ENCODE measurements at regions not wholly inside any gene's neighbourhood (a gene's known extent, or its start where the extent isn't known, plus 50 kb on each side); places are given as distances from the start of the nearest gene placed in this dataset.

DNA sequence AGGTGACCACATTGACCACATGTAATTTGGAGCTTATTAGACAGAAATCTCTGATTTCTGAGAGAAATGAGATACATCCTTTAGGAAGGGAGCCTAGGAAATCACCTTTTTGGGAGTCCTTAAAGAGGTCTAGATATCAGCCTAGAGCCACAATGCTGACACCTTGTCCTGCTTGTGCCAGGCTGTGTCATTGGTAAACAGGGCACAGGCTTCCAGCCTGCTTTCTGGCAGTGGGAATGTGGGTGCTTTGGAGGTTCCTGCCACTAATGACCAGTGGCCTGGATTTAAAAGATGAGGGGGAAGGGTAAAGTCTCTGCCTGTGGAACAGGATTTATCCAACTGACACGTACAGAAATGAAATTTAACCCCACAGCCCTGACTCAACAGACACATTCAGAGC, 169.8 kb upstream of the KBTBD8 start:
- TF ChIP-seq CTCF (IDR thresholded peaks at IDR 0.05; ENCODE audit: low read depth, low read length, missing input control) (no peak), HNF4G (IDR thresholded peaks at IDR 0.05) (no peak), EGR1 (IDR thresholded peaks at IDR 0.05; ENCODE audit: low read depth in 2 of 2) (no peak), REST (IDR thresholded peaks at IDR 0.05) (no peak), RAD21 (IDR thresholded peaks at IDR 0.05) (no peak), YY1 (IDR thresholded peaks at IDR 0.05) (no peak), JUND (IDR thresholded peaks at IDR 0.05) (no peak), HNF4A (conservative IDR thresholded peaks at IDR 0.05) (peak; percentile 33), SP1 (IDR thresholded peaks at IDR 0.05) (peak; percentile 50)
- TF ChIP-seq, protein P1, sequence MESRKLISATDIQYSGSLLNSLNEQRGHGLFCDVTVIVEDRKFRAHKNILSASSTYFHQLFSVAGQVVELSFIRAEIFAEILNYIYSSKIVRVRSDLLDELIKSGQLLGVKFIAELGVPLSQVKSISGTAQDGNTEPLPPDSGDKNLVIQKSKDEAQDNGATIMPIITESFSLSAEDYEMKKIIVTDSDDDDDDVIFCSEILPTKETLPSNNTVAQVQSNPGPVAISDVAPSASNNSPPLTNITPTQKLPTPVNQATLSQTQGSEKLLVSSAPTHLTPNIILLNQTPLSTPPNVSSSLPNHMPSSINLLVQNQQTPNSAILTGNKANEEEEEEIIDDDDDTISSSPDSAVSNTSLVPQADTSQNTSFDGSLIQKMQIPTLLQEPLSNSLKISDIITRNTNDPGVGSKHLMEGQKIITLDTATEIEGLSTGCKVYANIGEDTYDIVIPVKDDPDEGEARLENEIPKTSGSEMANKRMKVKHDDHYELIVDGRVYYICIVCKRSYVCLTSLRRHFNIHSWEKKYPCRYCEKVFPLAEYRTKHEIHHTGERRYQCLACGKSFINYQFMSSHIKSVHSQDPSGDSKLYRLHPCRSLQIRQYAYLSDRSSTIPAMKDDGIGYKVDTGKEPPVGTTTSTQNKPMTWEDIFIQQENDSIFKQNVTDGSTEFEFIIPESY (IDR thresholded peaks at IDR 0.05), result no peak
- TF ChIP-seq, protein P2, sequence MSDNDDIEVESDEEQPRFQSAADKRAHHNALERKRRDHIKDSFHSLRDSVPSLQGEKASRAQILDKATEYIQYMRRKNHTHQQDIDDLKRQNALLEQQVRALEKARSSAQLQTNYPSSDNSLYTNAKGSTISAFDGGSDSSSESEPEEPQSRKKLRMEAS (IDR thresholded peaks at IDR 0.05), result no peak

All from liver (tissue), 3 donors.